ENCODE measurements at regions not wholly inside any gene's neighbourhood (a gene's known extent, or its start where the extent isn't known, plus 50 kb on each side); places are given as distances from the start of the nearest gene placed in this dataset.

GRCh38 chr1:4050998-4051397, 150.9 kb upstream of the C1orf174 start:
- Histone ChIP-seq H3K4me2 (ENCODE audit: low read length) (no peak overlapping the region), H3K79me2 (ENCODE audit: low read length) (no peaks in the 10 kb centered on the region), H3K27me3 (ENCODE audit: low read depth, low read length) (peaks cover 12% of the 10 kb centered on the region; the same call in 1 of the 2 replicates), H3K9me3 (ENCODE audit: insufficient read depth, low read length) (no peaks in the 10 kb centered on the region; the same call in 1 of the 2 replicates), H3K4me1 (ENCODE audit: low read length) (no peaks in the 10 kb centered on the region), H3K27ac (ENCODE audit: low read length) (no peak overlapping the region), H2AFZ (ENCODE audit: low read depth, low read length) (no peak overlapping the region), H3K36me3 (replicated peaks; ENCODE audit: low read depth, low read length) (no peaks in the 10 kb centered on the region), H4K20me1 (ENCODE audit: insufficient read depth, low read length) (no peaks in the 10 kb centered on the region), H3K9ac (ENCODE audit: low read length) (no peak overlapping the region), H3K4me3 (ENCODE audit: low read length) (no peak overlapping the region)
- no peak for TF ChIP-seq EZH2phosphoT487 (IDR thresholded peaks at IDR 0.05; ENCODE audit: low read depth)
- TF ChIP-seq CTCF (IDR thresholded peaks at IDR 0.05; ENCODE audit: low read depth, low read length) = no peak

- Histone ChIP-seq H3K27ac (ENCODE audit: low read length) (no peak overlapping the region), H3K9ac (ENCODE audit: low read length) (no peak overlapping the region), H3K9me3 (ENCODE audit: insufficient read depth, low read length) (no peaks in the 10 kb centered on the region), H3K4me3 (ENCODE audit: low read length) (no peak overlapping the region), H4K20me1 (ENCODE audit: insufficient read depth, low read length) (no peaks in the 10 kb centered on the region), H3K4me1 (ENCODE audit: low read length) (no peaks in the 10 kb centered on the region), H2AFZ (ENCODE audit: low read depth, low read length) (no peak overlapping the region), H3K27me3 (ENCODE audit: low read depth, low read length) (peaks cover 7% of the 10 kb centered on the region; the same call in 1 of the 2 replicates), H3K36me3 (replicated peaks; ENCODE audit: low read depth, low read length) (no peaks in the 10 kb centered on the region), H3K79me2 (ENCODE audit: low read length) (no peaks in the 10 kb centered on the region), H3K4me2 (ENCODE audit: low read length) (no peak overlapping the region)
- TF ChIP-seq EZH2phosphoT487 (IDR thresholded peaks at IDR 0.05; ENCODE audit: low read depth) = no peak
- TF ChIP-seq CTCF (IDR thresholded peaks at IDR 0.05; ENCODE audit: low read depth, low read length) = no peak
These were observed 152.6 kb upstream of the C1orf174 start for GRCh38 chr1:4052657-4053056.

- no peak overlapping the region for H2AFZ ChIP-seq (ENCODE audit: low read depth, low read length)
- H3K27me3 ChIP-seq (ENCODE audit: low read depth, low read length) = peaks cover 1% of the 10 kb centered on the region; the same call in 1 of the 2 replicates
These were observed 153.2 kb upstream of the C1orf174 start for GRCh38 chr1:4053160-4053748.

GRCh38 chr1:4053774-4054173, 153.7 kb upstream of the C1orf174 start:
- Histone ChIP-seq H4K20me1 (ENCODE audit: insufficient read depth, low read length) (no peaks in the 10 kb centered on the region), H3K9me3 (ENCODE audit: insufficient read depth, low read length) (no peaks in the 10 kb centered on the region), H3K9ac (ENCODE audit: low read length) (no peak overlapping the region), H3K4me2 (ENCODE audit: low read length) (no peak overlapping the region), H3K27me3 (ENCODE audit: low read depth, low read length) (no peaks in the 10 kb centered on the region), H3K4me1 (ENCODE audit: low read length) (no peaks in the 10 kb centered on the region), H2AFZ (ENCODE audit: low read depth, low read length) (no peak overlapping the region), H3K27ac (ENCODE audit: low read length) (no peak overlapping the region), H3K4me3 (ENCODE audit: low read length) (no peak overlapping the region), H3K79me2 (ENCODE audit: low read length) (no peaks in the 10 kb centered on the region), H3K36me3 (replicated peaks; ENCODE audit: low read depth, low read length) (no peaks in the 10 kb centered on the region)
- TF ChIP-seq EZH2phosphoT487 (IDR thresholded peaks at IDR 0.05; ENCODE audit: low read depth) (no peak), CTCF (IDR thresholded peaks at IDR 0.05; ENCODE audit: low read depth, low read length) (no peak)

More at GRCh38 chr1:4053160-4053748, 153.2 kb upstream of the C1orf174 start:
- no peaks in the 10 kb centered on the region for H3K79me2 ChIP-seq (ENCODE audit: low read length)
- no peak overlapping the region for H3K4me3 ChIP-seq (ENCODE audit: low read length)
- H3K9ac ChIP-seq (ENCODE audit: low read length) = no peak overlapping the region
- no peak overlapping the region for H3K4me2 ChIP-seq (ENCODE audit: low read length)
- H4K20me1 ChIP-seq (ENCODE audit: insufficient read depth, low read length) = no peaks in the 10 kb centered on the region
- no peaks in the 10 kb centered on the region for H3K9me3 ChIP-seq (ENCODE audit: insufficient read depth, low read length)
- H3K36me3 ChIP-seq (replicated peaks; ENCODE audit: low read depth, low read length) = no peaks in the 10 kb centered on the region
- no peak overlapping the region for H3K27ac ChIP-seq (ENCODE audit: low read length)
- TF ChIP-seq EZH2phosphoT487 (IDR thresholded peaks at IDR 0.05; ENCODE audit: low read depth) = no peak
- TF ChIP-seq CTCF (IDR thresholded peaks at IDR 0.05; ENCODE audit: low read depth, low read length) = no peak
- H3K4me1 ChIP-seq (ENCODE audit: low read length) = no peaks in the 10 kb centered on the region
